H1 (cell line): ENCODE measurements at regions not wholly inside any gene's neighbourhood (a gene's known extent, or its start where the extent isn't known, plus 50 kb on each side); places are given as distances from the start of the nearest gene placed in this dataset.

Experiments used
- ATF2 ChIP-seq: IDR thresholded peaks from 2 replicates; pipeline ENCODE4 v1.6.1; 2012; ENCODE audit warnings: low read length, inconsistent platforms
- BACH1 ChIP-seq: IDR thresholded peaks from 2 replicates; pipeline ENCODE4 v1.6.1; 2012; ENCODE audit warnings: low read length, improper control_type of control experiment
- CEBPB ChIP-seq: IDR thresholded peaks from 2 replicates; pipeline ENCODE4 v1.6.1; 2012; ENCODE audit warnings: low read depth, low read length
- EGR1 ChIP-seq: IDR thresholded peaks from 2 replicates; pipeline ENCODE4 v1.6.1; 2011; ENCODE audit warnings: low read depth, low read length, borderline replicate concordance
- GTF2F1 ChIP-seq: IDR thresholded peaks from 2 replicates; pipeline ENCODE4 v1.6.1; 2012; ENCODE audit warnings: low read depth, low read length, improper control_type of control experiment, borderline replicate concordance
- SIN3A ChIP-seq, 2 experiments: IDR thresholded peaks in 1 of 2; conservative IDR thresholded peaks in 1 of 2; 2 replicates each; pipeline ENCODE4 v1.6.1; 2011 to 2012; ENCODE audit warnings: low read length in 2 of 2, improper control_type of control experiment in 1 of 2, low read depth in 1 of 2, mild to moderate bottlenecking in 1 of 2
- SUZ12 ChIP-seq: fragments of 200-600 bp; sonication (generic); IDR thresholded peaks from 2 replicates; pipeline ENCODE4 v1.6.1; 2012; ENCODE audit warnings: mild to moderate bottlenecking, inconsistent platforms, low read length, moderate library complexity, mixed read lengths
- TF ChIP-seq, protein P1 (sequence below): IDR thresholded peaks from 2 replicates; pipeline ENCODE4 v1.6.1; 2011; ENCODE audit warnings: low read length, improper control_type of control experiment

GRCh38 chr3:153633407-153633806, 471.4 kb downstream of the RAP2B start (continued):
- no peak for TF ChIP-seq ATF2
- no peak for TF ChIP-seq BACH1
- TF ChIP-seq CEBPB, result no peak
- no peak for TF ChIP-seq SUZ12
- TF ChIP-seq, protein P1, sequence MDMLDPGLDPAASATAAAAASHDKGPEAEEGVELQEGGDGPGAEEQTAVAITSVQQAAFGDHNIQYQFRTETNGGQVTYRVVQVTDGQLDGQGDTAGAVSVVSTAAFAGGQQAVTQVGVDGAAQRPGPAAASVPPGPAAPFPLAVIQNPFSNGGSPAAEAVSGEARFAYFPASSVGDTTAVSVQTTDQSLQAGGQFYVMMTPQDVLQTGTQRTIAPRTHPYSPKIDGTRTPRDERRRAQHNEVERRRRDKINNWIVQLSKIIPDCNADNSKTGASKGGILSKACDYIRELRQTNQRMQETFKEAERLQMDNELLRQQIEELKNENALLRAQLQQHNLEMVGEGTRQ, result no peak
- TF ChIP-seq EGR1, result no peak
- no peak for TF ChIP-seq SIN3A (conservative IDR thresholded peaks at IDR 0.05 in 1 of 2, IDR thresholded peaks at IDR 0.05 in 1 of 2; ENCODE audit: low read depth in 1 of 2, low read length in 2 of 2)
- TF ChIP-seq GTF2F1, result no peak
